Coronary artery (tissue), 2 donors: ENCODE measurements at regions not wholly inside any gene's neighbourhood (a gene's known extent, or its start where the extent isn't known, plus 50 kb on each side); places are given as distances from the start of the nearest gene placed in this dataset.
A peak's percentile ranks its signal among the peaks of the same experiment; 100 is the strongest.

Source experiments
- DNase-seq: peaks from one replicate; pipeline ENCODE4 v3.0.0-alpha.2; 2017; ENCODE audit warnings: low spot score
- H3K27ac ChIP-seq, 2 donors: fragments of 200-600 bp; sonication (generic); one replicate each; pipeline ENCODE4 v1.5.1; 2016 to 2019
- H3K4me3 ChIP-seq: fragments of 200-600 bp; sonication (generic); 2 replicates; pipeline ENCODE4 v1.5.1; 2016; ENCODE audit warnings: mild to moderate bottlenecking, moderate library complexity
- TF ChIP-seq, protein P1 (sequence below): fragments of 200-600 bp; sonication (generic); IDR thresholded peaks from one replicate; pipeline ENCODE4 v1.5.1; 2019; ENCODE audit warnings: antibody characterized with exemption

DNA sequence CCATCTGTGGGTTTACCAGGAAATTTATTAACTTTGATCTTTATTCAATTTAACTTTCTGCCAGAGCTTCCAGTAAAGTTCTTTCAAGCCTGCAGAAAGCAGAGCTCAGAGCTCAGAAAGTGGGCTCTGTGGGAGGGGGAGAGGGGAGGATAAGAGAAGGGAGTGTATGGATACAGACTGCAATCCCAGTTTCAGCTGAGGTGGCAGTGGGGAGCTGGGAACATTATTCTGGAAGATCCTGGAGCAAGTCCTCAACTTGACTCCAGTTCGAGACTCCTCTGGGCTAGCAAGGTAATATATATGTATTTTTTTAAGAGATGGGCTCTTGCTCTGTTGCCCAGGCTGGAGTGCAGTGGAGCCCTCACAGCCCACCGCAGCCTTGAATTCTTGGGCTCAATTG lies 108.9 kb upstream of the NABP1 start:
- H3K27ac ChIP-seq = no peak overlapping the region
- TF ChIP-seq, protein P1, sequence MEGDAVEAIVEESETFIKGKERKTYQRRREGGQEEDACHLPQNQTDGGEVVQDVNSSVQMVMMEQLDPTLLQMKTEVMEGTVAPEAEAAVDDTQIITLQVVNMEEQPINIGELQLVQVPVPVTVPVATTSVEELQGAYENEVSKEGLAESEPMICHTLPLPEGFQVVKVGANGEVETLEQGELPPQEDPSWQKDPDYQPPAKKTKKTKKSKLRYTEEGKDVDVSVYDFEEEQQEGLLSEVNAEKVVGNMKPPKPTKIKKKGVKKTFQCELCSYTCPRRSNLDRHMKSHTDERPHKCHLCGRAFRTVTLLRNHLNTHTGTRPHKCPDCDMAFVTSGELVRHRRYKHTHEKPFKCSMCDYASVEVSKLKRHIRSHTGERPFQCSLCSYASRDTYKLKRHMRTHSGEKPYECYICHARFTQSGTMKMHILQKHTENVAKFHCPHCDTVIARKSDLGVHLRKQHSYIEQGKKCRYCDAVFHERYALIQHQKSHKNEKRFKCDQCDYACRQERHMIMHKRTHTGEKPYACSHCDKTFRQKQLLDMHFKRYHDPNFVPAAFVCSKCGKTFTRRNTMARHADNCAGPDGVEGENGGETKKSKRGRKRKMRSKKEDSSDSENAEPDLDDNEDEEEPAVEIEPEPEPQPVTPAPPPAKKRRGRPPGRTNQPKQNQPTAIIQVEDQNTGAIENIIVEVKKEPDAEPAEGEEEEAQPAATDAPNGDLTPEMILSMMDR = no peak
- DNase-seq = no peak
- no peak overlapping the region for H3K4me3 ChIP-seq

DNA sequence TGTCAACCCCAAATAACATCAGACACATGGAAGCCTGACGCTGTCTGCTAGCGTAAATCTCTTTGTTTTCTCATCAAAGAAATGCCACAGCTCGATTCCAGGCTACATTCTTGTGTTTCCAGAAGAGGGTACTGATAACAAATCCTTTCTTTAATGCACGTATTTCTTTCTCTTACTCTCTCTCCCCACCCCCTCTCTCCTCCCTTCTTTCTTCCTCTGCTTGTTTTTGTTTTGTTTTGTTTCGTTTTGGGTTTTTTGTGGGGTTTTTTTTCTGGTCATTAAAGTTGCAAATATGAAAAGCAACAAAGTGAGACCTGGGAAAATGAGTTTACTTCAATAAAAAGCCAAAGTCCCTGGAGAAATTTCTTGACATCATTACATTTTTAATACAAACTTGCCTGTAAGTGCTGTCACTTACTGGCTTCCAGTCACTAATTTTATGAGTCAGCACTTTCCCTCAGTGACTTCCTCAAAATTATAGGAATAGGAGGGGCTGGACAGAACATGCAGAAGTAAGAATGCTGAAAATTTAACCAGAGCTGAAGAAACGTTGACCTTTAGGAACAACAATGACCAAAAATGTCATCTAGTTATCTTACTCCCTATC lies 106.7 kb upstream of the NABP1 start:
- H3K27ac ChIP-seq = no peak overlapping the region

DNA sequence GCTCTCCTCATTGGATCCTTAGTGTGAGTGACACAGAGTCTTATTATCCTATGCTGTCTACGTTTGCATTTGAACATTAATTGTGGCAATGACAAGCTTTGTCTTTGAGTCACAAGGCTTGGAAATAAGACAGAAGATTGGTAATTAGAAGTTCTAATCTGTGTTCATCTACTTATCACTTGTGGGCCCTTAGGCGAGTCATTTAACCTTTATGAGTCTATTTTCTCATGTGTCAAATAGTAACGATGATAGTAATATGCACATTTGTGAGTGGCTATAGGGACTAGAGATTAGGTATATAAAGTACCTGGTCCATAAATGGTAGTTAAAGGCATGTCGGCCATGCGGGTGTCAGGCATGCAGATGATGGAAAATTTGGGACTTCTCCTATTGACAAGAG lies 105.6 kb upstream of the NABP1 start:
- TF ChIP-seq, protein P1 = no peak
- DNase-seq = no peak
- H3K4me3 ChIP-seq = no peak overlapping the region
- H3K27ac ChIP-seq = no peak overlapping the region

More for the DNA sequence above, 106.7 kb upstream of the NABP1 start:
- peak overlapping the region; percentile 21 for H3K4me3 ChIP-seq
- TF ChIP-seq, protein P1 = no peak
- DNase-seq = no peak

DNA sequence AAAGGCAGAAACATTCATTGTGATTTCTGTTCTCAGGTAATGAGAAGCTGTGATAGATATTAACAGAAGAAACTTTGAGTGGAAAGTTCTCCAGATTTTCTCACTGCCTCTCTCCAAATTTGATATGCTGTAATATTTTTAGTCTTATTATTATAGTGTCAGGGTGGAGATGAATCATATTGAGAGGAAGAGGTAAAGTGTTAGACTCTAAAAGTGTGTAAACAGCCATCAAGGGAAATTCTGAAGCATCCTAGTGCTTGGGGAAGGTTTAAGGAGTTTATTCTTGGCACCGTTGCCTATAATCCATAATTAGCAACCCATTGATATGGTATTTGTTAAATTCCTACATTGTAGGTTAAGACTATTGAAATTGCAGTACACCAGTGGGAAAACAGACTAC lies 104.7 kb upstream of the NABP1 start:
- H3K27ac ChIP-seq = no peak overlapping the region
- no peak for DNase-seq
- no peak overlapping the region for H3K4me3 ChIP-seq
- TF ChIP-seq, protein P1 = no peak

DNA sequence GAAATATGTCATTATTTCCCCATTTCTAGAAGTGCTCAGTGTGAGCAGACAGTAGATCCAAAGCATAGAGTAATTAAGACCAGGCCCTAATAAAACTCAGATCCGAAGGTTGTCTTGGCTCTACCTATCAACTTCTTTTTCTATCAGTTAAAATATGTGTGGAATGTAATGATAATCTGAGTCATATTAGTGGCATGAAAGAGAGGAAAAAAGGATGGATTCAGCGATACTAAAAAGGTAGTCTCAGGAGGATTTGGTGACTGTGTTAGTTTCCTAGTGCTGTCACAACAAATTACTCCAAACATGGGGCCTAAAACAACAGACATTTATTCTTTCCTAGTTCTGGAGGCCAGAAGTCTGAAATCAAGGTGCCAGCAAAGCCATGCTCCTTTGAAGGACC lies 103.7 kb upstream of the NABP1 start:
- TF ChIP-seq, protein P1 = no peak
- DNase-seq = no peak
- Histone ChIP-seq H3K4me3 (no peak overlapping the region), H3K27ac (no peak overlapping the region)

DNA sequence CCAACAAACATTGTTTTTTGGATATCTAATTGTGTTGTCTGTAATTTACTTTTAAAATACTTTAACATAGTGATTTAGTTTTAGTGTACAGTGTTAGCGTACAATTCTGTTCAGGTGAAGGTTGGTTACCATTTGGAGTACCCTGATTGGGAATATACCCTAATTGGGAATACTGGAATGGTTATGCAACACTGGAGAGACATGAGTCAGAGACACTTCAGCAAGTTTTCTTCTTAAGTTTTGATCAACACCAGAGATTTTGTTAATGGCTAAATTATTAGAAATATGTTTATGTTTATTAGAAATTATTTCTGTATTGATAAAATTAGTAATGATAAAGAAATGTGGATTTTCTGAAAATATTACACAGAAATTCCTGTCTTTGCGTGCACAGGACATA lies 100.3 kb upstream of the NABP1 start:
- Histone ChIP-seq H3K4me3 (no peak overlapping the region), H3K27ac (no peak overlapping the region)
- TF ChIP-seq, protein P1 = no peak
- DNase-seq = no peak

DNA sequence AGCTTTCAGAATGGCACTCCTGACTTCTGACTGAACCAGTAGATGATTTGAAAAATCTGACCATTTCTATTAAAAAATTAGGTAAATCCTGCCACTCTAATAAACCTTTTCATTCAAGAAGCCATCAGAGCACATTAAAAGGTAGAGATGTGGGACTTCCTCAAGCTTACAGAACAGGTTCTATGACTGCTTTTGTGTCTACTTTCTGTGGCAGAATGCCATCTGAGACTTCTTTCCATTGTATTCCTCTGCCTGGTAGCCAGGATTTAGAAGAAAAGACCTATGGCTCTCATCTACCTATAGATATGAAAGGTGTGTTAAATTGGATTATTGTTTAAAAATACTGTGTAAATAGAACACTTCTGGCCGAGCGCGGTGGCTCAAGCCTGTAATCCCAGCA lies 99.9 kb upstream of the NABP1 start:
- TF ChIP-seq, protein P1 = no peak

More for the DNA sequence above, 99.9 kb upstream of the NABP1 start:
- Histone ChIP-seq H3K4me3 (no peak overlapping the region), H3K27ac (no peak overlapping the region)
- DNase-seq = no peak
